GM12891 (cell line): ENCODE measurements at regions not wholly inside any gene's neighbourhood (a gene's known extent, or its start where the extent isn't known, plus 50 kb on each side); places are given as distances from the start of the nearest gene placed in this dataset.

ENCODE experiments used
- POLR2A ChIP-seq: IDR thresholded peaks from 2 replicates; pipeline ENCODE4 v1.6.1; 2011; ENCODE audit warnings: low read depth, low read length, control low read depth
- TAF1 ChIP-seq: IDR thresholded peaks from 2 replicates; pipeline ENCODE4 v1.6.1; 2011; ENCODE audit warnings: low read depth, low read length, control low read depth

GRCh38 chr4:14831416-14831815 is 170.9 kb upstream of the CPEB2 start:
- no peak for TF ChIP-seq TAF1
- no peak for TF ChIP-seq POLR2A
